ENCODE measurements at regions not wholly inside any gene's neighbourhood (a gene's known extent, or its start where the extent isn't known, plus 50 kb on each side); places are given as distances from the start of the nearest gene placed in this dataset.

- H4K20me1 ChIP-seq (ENCODE audit: control insufficient read depth, extremely low read depth, insufficient read depth, low read length) = no peaks in the 10 kb centered on the region
- no peak overlapping the region for H2AFZ ChIP-seq (ENCODE audit: low read length)
- no peaks in the 10 kb centered on the region for H3K9me3 ChIP-seq (ENCODE audit: control insufficient read depth, insufficient read depth, low read depth, low read length)
- no peak overlapping the region for H3K27ac ChIP-seq (ENCODE audit: insufficient read depth, low read length)
- H3K36me3 ChIP-seq (ENCODE audit: control insufficient read depth, insufficient read depth, low read length) = no peaks in the 10 kb centered on the region
- H3K79me2 ChIP-seq (ENCODE audit: control insufficient read depth, insufficient read depth, low read length) = no peaks in the 10 kb centered on the region
- H3K9ac ChIP-seq (ENCODE audit: insufficient read depth, low read length) = no peak overlapping the region
- no peak overlapping the region for H3K4me2 ChIP-seq (ENCODE audit: extremely low read depth, insufficient read depth, low read length)
- no peak for DNase-seq (ENCODE audit: low read depth in 2 of 2)
- TF ChIP-seq CTCF (conservative IDR thresholded peaks at IDR 0.05 in 1 of 2, IDR thresholded peaks at IDR 0.05 in 1 of 2; ENCODE audit: low read depth in 1 of 2, low read length in 2 of 2) (no peak), EZH2 (IDR thresholded peaks at IDR 0.05; ENCODE audit: low read length, missing control alignments) (no peak)
- H3K4me3 ChIP-seq (replicated peaks in 1 of 4; ENCODE audit: control extremely low read depth in 1 of 4, insufficient read depth in 1 of 4, low read depth in 3 of 4, low read length in 4 of 4) = no peak overlapping the region
- no peaks in the 10 kb centered on the region for H3K27me3 ChIP-seq (ENCODE audit: control insufficient read depth, insufficient read depth, low read length)
- H3K4me1 ChIP-seq (ENCODE audit: control insufficient read depth, extremely low read depth, insufficient read depth, low read length) = no peaks in the 10 kb centered on the region
Observed at GRCh38 chr16:5314377-5314776, 216.8 kb upstream of the EEF2KMT start.

GRCh38 chr16:5309946-5310611 lies 212.5 kb upstream of the EEF2KMT start:
- TF ChIP-seq CTCF (conservative IDR thresholded peaks at IDR 0.05 in 1 of 2, IDR thresholded peaks at IDR 0.05 in 1 of 2; ENCODE audit: low read depth in 1 of 2, low read length in 2 of 2) = no peak
- no peaks in the 10 kb centered on the region for H3K4me1 ChIP-seq (ENCODE audit: control insufficient read depth, extremely low read depth, insufficient read depth, low read length)
- no peak overlapping the region for H3K4me3 ChIP-seq (replicated peaks in 1 of 4; ENCODE audit: control extremely low read depth in 1 of 4, insufficient read depth in 1 of 4, low read depth in 3 of 4, low read length in 4 of 4)
- no peak overlapping the region for H3K4me2 ChIP-seq (ENCODE audit: extremely low read depth, insufficient read depth, low read length)
- H3K9ac ChIP-seq (ENCODE audit: insufficient read depth, low read length) = no peak overlapping the region
- no peaks in the 10 kb centered on the region for H3K36me3 ChIP-seq (ENCODE audit: control insufficient read depth, insufficient read depth, low read length)
- H3K27me3 ChIP-seq (ENCODE audit: control insufficient read depth, insufficient read depth, low read length) = no peaks in the 10 kb centered on the region
- H2AFZ ChIP-seq (ENCODE audit: low read length) = no peak overlapping the region
- H3K27ac ChIP-seq (ENCODE audit: insufficient read depth, low read length) = no peak overlapping the region
- no peaks in the 10 kb centered on the region for H4K20me1 ChIP-seq (ENCODE audit: control insufficient read depth, extremely low read depth, insufficient read depth, low read length)
- H3K79me2 ChIP-seq (ENCODE audit: control insufficient read depth, insufficient read depth, low read length) = no peaks in the 10 kb centered on the region
- H3K9me3 ChIP-seq (ENCODE audit: control insufficient read depth, insufficient read depth, low read depth, low read length) = no peaks in the 10 kb centered on the region
- no peak for DNase-seq (ENCODE audit: low read depth in 2 of 2)

GRCh38 chr16:5305023-5305422 lies 207.4 kb upstream of the EEF2KMT start:
- Histone ChIP-seq H3K4me2 (ENCODE audit: extremely low read depth, insufficient read depth, low read length) (no peak overlapping the region), H3K27me3 (ENCODE audit: control insufficient read depth, insufficient read depth, low read length) (no peaks in the 10 kb centered on the region), H3K9ac (ENCODE audit: insufficient read depth, low read length) (no peak overlapping the region), H3K36me3 (ENCODE audit: control insufficient read depth, insufficient read depth, low read length) (no peaks in the 10 kb centered on the region), H3K4me1 (ENCODE audit: control insufficient read depth, extremely low read depth, insufficient read depth, low read length) (no peaks in the 10 kb centered on the region), H3K4me3 (replicated peaks in 1 of 4; ENCODE audit: control extremely low read depth in 1 of 4, insufficient read depth in 1 of 4, low read depth in 3 of 4, low read length in 4 of 4) (no peak overlapping the region), H3K9me3 (ENCODE audit: control insufficient read depth, insufficient read depth, low read depth, low read length) (no peaks in the 10 kb centered on the region), H3K79me2 (ENCODE audit: control insufficient read depth, insufficient read depth, low read length) (no peaks in the 10 kb centered on the region), H3K27ac (ENCODE audit: insufficient read depth, low read length) (no peak overlapping the region), H4K20me1 (ENCODE audit: control insufficient read depth, extremely low read depth, insufficient read depth, low read length) (no peaks in the 10 kb centered on the region), H2AFZ (ENCODE audit: low read length) (no peak overlapping the region)
- DNase-seq (ENCODE audit: low read depth in 2 of 2) = no peak
- TF ChIP-seq CTCF (conservative IDR thresholded peaks at IDR 0.05 in 1 of 2, IDR thresholded peaks at IDR 0.05 in 1 of 2; ENCODE audit: low read depth in 1 of 2, low read length in 2 of 2) = no peak
- TF ChIP-seq EZH2 (IDR thresholded peaks at IDR 0.05; ENCODE audit: low read length, missing control alignments) = no peak

All from fibroblast of lung (primary cell).